Kidney glomerular epithelial cell (primary cell): ENCODE measurements at regions not wholly inside any gene's neighbourhood (a gene's known extent, or its start where the extent isn't known, plus 50 kb on each side); places are given as distances from the start of the nearest gene placed in this dataset.

Experiments used
- DNase-seq: peaks from one replicate; lab custom pipeline; 2025; lab: John Stamatoyannopoulos, UW

- DNase-seq, result no peak
These were observed 1466.8 kb upstream of the PRR20A start for GRCh38 chr13:55673910-55674309.

- DNase-seq, result no peak
These were observed 1457.9 kb upstream of the PRR20A start for GRCh38 chr13:55682776-55683175.

DNA sequence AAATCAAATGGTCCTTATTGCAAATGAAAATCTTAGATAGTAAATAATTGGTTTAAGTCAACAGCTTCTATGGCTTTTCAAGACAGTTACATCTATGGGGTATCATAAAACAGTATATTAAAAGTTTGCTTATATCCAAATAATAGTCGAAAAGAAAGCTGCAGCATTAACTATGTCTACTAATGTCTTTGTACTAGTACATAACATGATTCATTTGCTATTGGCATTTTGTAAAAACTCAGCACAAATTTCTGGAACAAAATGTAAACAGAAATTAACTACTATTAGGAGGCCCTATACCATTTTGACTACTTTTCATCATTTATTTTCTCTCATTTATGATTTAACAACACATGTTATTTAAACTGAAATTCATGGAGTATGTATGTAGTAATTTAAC is 1435.2 kb upstream of the PRR20A start:
- no peak for DNase-seq

- DNase-seq, result no peak
These were observed 1434.7 kb upstream of the PRR20A start for GRCh38 chr13:55705971-55706370.

DNA sequence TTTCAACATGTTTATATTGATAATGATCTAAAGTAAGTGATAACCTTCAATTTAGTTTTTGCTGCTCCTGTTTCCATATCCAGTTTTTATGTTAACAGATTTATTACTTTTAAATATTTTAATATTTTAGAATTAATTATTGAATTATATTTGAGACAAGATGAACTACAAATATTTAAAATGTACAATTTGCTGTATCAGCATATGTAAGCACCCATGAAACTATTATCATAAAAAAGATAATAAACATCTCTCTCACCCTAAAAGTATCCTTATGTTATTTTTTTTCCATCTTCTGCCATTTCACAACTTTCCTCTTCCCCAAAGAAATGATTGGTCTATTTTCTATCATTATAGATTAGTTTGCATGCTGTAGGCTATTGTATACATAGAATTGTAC is 1426.6 kb upstream of the PRR20A start:
- no peak for DNase-seq

- no peak for DNase-seq
These were observed 1413.0 kb upstream of the PRR20A start for GRCh38 chr13:55727683-55728082.

GRCh38 chr13:55728247-55728646 is 1412.5 kb upstream of the PRR20A start:
- no peak for DNase-seq

- no peak for DNase-seq
These were observed 1394.9 kb upstream of the PRR20A start for GRCh38 chr13:55745828-55746227.

DNA sequence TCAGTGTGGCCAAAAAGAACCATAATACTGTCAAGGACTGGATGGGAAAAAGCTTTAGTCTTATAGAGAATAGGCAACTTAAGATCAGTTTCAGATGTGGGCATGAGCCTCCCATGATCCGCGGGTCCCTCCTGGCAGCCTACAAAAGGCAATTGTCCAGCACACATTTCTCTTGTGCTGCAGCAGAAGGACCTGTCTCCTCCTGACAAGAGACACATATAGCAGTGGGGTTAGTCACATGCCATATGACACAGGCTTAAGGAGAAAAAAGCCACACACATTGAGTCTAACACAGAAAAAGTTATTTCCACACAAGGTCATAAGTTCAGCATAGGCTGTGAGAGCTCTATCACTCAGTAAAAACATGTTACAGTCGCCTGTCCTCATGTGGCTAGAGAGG is 1378.7 kb upstream of the PRR20A start:
- no peak for DNase-seq

DNA sequence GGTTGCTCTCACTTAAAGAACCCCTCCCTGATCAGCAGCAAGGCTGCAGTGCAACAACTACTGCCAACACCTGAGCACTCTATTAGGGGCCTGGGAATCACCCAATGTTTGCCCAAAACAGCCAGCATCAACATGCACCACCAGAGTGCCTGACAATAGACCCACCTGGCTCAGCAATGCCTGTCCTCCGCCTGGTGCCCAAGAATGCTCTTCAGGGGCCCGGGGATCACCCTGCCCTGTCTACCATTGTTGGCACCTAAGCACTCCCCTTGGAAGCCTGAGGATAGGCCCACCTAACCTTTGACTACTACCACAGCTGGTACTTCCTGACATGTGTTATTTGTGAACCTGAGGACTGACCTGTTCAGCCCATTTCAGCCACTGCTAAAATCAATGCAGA is 1363.1 kb upstream of the PRR20A start:
- DNase-seq, result no peak

DNA sequence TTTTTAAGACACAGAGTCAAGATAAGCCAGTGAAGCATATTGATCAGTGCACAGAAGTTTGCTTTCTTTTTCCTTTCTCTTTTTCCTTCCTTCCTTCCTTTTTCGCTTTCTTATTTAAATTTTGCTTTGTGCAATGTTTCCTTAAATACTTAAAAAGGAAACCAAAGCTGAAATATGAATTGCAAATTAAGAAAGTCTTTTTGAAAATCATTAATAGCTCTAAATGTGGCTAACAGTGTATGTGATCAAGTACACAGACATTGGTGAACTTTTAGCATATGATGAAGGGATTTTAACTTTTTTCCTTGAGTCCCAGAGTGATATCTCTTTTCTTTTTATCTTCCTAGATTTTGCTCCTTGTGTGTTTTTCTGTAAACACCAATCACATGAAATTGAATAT is 1356.9 kb upstream of the PRR20A start:
- DNase-seq, result no peak

- DNase-seq, result no peak
These were observed 1352.2 kb upstream of the PRR20A start for GRCh38 chr13:55788548-55788947.

DNA sequence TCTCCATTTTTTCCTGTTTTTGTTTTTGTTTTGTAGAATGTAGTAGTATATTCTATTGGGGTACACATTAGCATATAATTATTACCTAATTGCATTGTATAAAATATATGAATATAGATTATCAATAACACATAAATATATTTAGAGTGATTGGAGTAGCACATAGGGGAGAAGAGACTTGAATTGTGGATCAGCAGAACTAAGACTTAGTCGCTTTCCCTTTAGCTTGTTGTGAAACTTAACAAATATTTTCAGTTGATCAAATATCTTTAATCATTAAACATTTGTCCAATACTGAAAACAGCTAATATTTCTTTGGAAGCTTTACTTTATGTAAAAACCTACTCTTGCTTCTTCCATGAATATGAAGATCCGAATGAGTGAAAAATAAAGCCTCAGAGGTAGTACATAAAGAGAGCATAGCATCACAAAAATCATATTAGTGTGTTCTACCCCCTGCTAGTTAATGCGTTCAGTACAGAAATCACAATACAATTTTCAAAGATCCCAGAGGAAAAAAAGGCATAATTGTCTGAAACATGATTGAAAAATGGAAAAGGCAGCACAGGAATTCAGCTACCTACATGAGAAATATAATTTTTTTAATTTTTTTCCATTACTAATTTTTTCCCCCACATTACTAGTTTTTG is 1348.0 kb upstream of the PRR20A start:
- no peak for DNase-seq

GRCh38 chr13:55815458-55816033 is 1325.2 kb upstream of the PRR20A start:
- no peak for DNase-seq

DNA sequence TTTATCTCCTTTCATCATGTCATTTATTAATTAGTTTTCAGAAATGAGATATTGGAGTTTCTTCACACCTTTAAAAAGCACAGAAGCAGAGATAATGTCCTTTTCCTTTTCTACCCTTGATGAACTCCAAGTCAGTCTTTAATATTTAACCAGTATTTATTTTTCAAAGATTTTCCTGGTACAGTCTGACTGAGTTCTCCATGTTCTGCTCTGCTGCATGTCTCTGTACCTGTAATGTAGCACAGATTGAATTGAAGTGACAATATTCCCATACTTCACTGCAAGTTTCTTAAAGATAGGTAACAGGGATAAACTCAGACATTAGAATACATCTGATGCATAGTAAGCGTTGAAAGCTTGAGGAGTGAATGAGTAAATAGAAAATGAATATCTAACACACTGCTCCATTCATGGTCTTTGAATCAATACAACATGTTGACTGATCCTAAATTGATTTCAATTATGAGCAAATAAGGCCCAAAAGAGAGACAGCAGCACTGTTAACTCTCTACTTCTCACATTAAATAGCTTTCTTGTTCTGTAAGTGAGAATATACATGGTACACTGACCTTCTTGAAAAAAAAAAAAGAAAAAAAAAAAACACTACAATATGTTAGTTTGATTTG is 1323.6 kb upstream of the PRR20A start:
- DNase-seq, result no peak

DNA sequence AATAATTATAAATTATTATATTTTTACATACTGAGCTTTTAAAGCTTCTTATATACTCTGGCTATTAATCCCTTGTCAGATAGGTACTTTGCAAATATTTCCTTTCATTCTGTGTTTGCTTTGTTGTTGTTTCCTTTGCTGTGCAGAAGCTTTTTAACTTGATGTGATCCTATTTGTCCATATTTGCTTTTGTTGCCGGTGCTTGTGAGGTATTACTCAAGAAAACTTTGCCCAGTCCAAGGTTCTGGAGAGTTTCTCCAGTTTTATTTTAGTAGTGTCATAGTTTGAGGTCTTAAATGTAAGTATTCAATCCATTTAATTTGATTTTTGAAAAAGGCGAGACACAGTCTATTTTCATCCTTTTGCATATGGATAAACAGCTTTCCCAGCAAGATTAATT is 1319.9 kb upstream of the PRR20A start:
- no peak for DNase-seq

DNA sequence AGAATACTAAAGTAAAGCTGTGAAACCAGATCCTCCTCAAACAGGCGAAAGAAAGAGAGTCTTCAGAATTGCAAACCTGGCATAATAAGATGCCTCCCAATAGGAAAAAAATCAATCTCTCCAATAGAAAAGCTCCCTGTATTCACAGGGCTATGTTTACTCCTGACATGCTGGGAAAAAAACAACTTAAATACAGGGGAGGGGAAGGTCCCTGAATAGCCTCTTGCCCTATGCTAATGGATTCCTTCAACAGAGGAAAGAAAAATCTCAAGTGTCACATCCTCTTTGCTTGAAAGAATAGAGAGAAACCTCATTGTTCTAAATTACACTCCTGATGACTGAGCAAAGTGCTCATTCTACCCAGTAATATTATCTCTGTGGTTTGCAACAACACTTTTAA is 1271.1 kb upstream of the PRR20A start:
- DNase-seq, result no peak

DNA sequence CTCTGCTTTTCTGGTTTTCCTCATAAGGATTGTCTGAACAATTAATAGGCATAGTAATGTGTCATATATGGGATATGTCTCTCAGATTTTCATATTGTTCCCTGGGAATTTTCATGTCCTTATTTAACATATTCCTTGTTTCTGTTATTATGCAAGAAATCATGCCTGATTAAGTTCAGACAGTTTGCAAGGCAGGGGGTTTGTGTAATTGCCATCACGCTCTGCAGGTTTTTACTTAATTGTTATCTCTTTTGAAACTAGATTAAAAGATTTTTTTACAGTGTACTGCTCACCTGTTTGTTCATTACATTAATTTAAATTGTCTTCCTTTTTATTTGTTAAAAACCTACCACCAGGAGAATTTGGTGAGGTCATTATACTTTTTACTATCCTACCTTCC is 1253.2 kb upstream of the PRR20A start:
- no peak for DNase-seq

GRCh38 chr13:55893540-55893939 is 1247.2 kb upstream of the PRR20A start:
- DNase-seq, result no peak

DNA sequence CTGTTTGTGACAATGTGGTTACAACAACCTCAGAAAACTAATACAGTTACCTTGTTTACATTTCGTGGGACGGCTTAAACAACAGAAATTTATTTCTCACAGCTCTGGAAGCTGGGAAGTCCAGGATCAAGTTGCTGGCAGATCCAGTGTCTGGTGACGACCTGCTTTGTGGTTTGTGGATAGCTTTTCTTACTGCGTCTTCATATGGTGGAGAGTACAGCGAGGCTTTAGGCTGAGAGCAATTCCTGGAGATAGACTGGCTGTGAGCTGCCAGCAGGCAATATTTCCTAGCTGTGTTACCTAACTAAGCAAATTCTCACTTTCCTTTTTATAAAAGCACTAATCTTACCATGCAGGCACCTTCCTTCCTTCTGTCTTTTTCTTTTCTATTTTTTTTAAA is 1203.5 kb upstream of the PRR20A start:
- DNase-seq, result no peak

DNA sequence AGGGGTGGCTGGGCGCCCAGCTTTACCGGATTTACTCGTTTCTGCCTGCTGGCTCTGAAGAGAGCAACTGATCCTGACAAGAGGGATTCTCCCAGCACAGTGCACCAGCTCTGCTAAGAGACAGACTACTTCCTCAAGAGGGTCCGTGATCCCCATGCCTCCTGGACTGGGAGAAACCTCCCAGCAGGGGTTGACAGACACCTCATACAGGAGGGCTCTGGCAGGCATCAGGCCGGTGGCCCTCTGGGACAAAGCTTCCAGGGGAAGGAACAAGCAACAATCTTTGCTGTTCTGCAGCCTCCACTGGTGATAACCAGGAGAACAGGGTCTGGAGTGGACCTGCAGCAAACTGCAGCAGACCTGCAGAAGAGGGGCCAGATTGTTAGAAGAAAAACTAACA is 1192.5 kb upstream of the PRR20A start:
- DNase-seq, result no peak

DNA sequence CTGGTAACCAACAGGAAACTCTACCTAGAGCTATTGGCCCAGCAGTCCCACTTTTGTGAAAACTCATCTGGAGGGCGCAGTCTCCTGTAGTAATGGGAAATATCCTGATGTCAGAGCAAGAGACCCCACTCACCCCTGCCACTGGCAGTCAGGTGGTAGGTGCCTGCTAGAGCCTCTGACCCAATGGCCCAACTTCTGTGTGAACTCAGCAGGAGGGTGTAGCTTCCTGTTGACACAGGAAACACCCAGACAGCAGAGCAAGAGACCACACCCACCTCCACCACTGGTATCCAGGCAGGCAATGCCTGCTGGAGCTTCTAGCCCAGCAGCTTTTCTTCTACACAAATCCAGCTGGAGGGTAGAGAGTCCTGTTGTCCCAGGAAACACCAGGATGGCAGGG is 1176.8 kb upstream of the PRR20A start:
- no peak for DNase-seq

GRCh38 chr13:55967055-55967454 is 1173.7 kb upstream of the PRR20A start:
- DNase-seq, result no peak

GRCh38 chr13:55977436-55977835 is 1163.3 kb upstream of the PRR20A start:
- DNase-seq, result no peak
